Mesendoderm (in vitro differentiated cells): ENCODE measurements at regions not wholly inside any gene's neighbourhood (a gene's known extent, or its start where the extent isn't known, plus 50 kb on each side); places are given as distances from the start of the nearest gene placed in this dataset.

Experiments
- DNase-seq: peaks from one replicate; pipeline ENCODE4 v3.0.0; 2013
- H2AK5ac ChIP-seq: 2 replicates; pipeline ENCODE4 v1.6.1; 2013; ENCODE audit warnings: low read length, inconsistent platforms
- H2BK120ac ChIP-seq: 2 replicates; pipeline ENCODE4 v1.6.1; 2013; ENCODE audit warnings: low read depth, mild to moderate bottlenecking, low read length, moderate library complexity, mixed read lengths
- H2BK15ac ChIP-seq: replicated peaks from 2 replicates; pipeline ENCODE4 v1.6.1; 2013; ENCODE audit warnings: low read depth, mild to moderate bottlenecking, moderate library complexity
- H2BK5ac ChIP-seq: 2 replicates; pipeline ENCODE4 v1.6.1; 2013; ENCODE audit warnings: low read length, inconsistent platforms
- H3K18ac ChIP-seq: 2 replicates; pipeline ENCODE4 v1.6.1; 2013; ENCODE audit warnings: mild to moderate bottlenecking, low read length, mixed read lengths
- H3K23ac ChIP-seq: one replicate; pipeline ENCODE4 v1.6.1; 2013; ENCODE audit warnings: low read length
- H3K27ac ChIP-seq: 2 replicates; pipeline ENCODE4 v1.5.1; 2013; ENCODE audit warnings: low read depth, mild to moderate bottlenecking, inconsistent platforms, low read length, moderate library complexity
- H3K27me3 ChIP-seq: 2 replicates; pipeline ENCODE4 v1.6.1; 2013; ENCODE audit warnings: low read length, control low read depth, mild to moderate bottlenecking, inconsistent platforms; ENCODE audit not compliant: insufficient read depth, poor library complexity
- H3K36me3 ChIP-seq: 2 replicates; pipeline ENCODE4 v1.6.1; 2013; ENCODE audit warnings: low read length, inconsistent platforms; ENCODE audit not compliant: control insufficient read depth, insufficient read depth
- H3K4ac ChIP-seq: one replicate; pipeline ENCODE4 v1.6.1; 2013; ENCODE audit warnings: low read depth, mild to moderate bottlenecking, low read length, moderate library complexity
- H3K4me1 ChIP-seq: 2 replicates; pipeline ENCODE4 v1.6.1; 2013; ENCODE audit warnings: low read depth, low read length, inconsistent platforms; ENCODE audit not compliant: control insufficient read depth
- H3K4me2 ChIP-seq: 2 replicates; pipeline ENCODE4 v1.6.1; 2013; ENCODE audit warnings: low read length
- H3K4me3 ChIP-seq: 2 replicates; pipeline ENCODE4 v1.5.1; 2013; ENCODE audit warnings: mild to moderate bottlenecking, low read length
- H3K56ac ChIP-seq: one replicate; pipeline ENCODE4 v1.6.1; 2013; ENCODE audit warnings: low read length
- H3K79me1 ChIP-seq: 2 replicates; pipeline ENCODE4 v1.6.1; 2013; ENCODE audit warnings: low read length, inconsistent platforms
- H3K79me2 ChIP-seq: 2 replicates; pipeline ENCODE4 v1.6.1; 2013; ENCODE audit warnings: mild to moderate bottlenecking, low read length; ENCODE audit not compliant: control insufficient read depth, insufficient read depth
- H3K9ac ChIP-seq: 2 replicates; pipeline ENCODE4 v1.6.1; 2013; ENCODE audit warnings: low read length, inconsistent platforms
- H4K5ac ChIP-seq: one replicate; pipeline ENCODE4 v1.6.1; 2013; ENCODE audit warnings: low read length
- H4K8ac ChIP-seq: one replicate; pipeline ENCODE4 v1.6.1; 2013; ENCODE audit warnings: low read depth, mild to moderate bottlenecking, control low read depth, low read length, moderate library complexity
- WGBS: extraction: QIAGEN DNeasy Blood & Tissue Kit; methylation state at CpG from one replicate; pipeline ENCODE4 v1.1.7; 2013; ENCODE audit warnings: low lambda C conversion rate, missing lambda C conversion rate; ENCODE audit not compliant: insufficient coverage; ENCODE audit errors: extremely low coverage; 5-methylcytosine and 5-hydroxymethylcytosine counted together

- Histone ChIP-seq H3K79me2 (no peaks in the 10 kb centered on the region), H3K4me2 (no peak overlapping the region), H3K4me3 (no peak overlapping the region), H3K9ac (no peak overlapping the region), H2BK5ac (no peak overlapping the region), H4K8ac (no peak overlapping the region), H3K27ac (no peak overlapping the region), H2BK15ac (no peak overlapping the region), H3K27me3 (no peaks in the 10 kb centered on the region), H3K4me1 (peaks cover 2% of the 10 kb centered on the region), H3K23ac (no peak overlapping the region), H3K36me3 (no peaks in the 10 kb centered on the region), H2BK120ac (no peak overlapping the region), H3K4ac (no peak overlapping the region), H3K56ac (no peak overlapping the region), H4K5ac (no peak overlapping the region), H3K18ac (no peak overlapping the region), H2AK5ac (no peak overlapping the region), H3K79me1 (no peaks in the 10 kb centered on the region)
- DNase-seq, result no peak
- no CpG with 5 or more reads among the region's 7 CpGs for WGBS
These were observed 57.1 kb upstream of the BCL6 start for GRCh38 chr3:187802203-187802927.

DNA sequence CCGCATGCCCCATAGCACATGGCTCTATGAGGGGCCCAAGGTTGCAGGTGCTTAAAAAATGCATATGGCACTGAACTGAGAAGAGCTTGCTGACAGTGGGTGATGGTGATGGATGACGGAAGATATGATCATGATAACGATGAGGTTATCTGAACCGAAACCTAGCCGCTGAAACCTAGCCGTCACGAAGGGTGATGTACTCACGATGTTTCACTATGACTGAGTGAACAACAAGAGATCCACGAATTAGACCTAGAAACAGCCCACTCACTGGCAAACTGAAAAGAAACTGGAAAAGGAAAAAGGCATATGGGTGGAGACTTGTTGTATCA, 57.6 kb upstream of the BCL6 start:
- Histone ChIP-seq H3K23ac (no peak overlapping the region), H3K4me2 (no peak overlapping the region), H3K27ac (no peak overlapping the region), H3K9ac (no peak overlapping the region), H3K36me3 (no peaks in the 10 kb centered on the region), H3K4me1 (peaks cover 2% of the 10 kb centered on the region), H3K18ac (no peak overlapping the region), H2AK5ac (no peak overlapping the region), H3K27me3 (no peaks in the 10 kb centered on the region), H3K4ac (no peak overlapping the region), H2BK120ac (no peak overlapping the region), H4K8ac (no peak overlapping the region), H3K4me3 (no peak overlapping the region), H3K56ac (no peak overlapping the region), H3K79me1 (no peaks in the 10 kb centered on the region), H3K79me2 (no peaks in the 10 kb centered on the region), H2BK15ac (no peak overlapping the region), H4K5ac (no peak overlapping the region), H2BK5ac (no peak overlapping the region)
- WGBS, result no CpG with 5 or more reads among the region's 9 CpGs
- DNase-seq, result no peak

DNA sequence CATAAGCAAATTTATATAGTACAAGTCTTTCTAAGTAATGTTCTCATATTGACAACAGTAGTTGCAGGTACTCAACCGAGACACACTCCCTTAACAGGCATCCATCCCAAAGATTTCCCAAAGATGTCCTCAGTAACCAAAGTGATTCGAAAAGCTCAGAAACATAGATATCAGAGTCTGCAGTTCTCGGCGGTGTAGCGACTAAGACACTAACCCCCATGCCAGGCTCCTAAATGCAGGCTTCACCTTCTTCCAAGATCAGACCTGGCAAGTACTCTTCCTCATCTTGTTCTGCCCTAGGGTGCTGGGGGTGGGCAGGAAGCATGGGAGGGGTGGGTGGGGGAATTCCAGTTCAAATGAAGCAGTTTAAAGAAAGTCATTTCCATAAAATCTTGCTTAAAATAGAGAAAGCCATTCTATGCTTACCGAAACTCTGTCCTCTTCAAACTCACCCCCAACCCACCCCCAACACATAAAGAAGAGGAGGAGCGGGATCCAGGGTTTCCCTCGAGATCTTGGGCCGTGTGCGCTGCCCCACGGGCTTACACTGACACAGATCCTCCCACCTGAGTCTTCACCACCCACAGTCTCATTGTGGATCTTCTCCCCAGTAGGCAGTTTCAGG, 59.0 kb upstream of the BCL6 start:
- H3K4ac ChIP-seq, result no peak overlapping the region
- no peaks in the 10 kb centered on the region for H3K79me1 ChIP-seq
- WGBS, result no CpG with 5 or more reads among the region's 11 CpGs
- H3K36me3 ChIP-seq, result no peaks in the 10 kb centered on the region
- H3K79me2 ChIP-seq, result no peaks in the 10 kb centered on the region
- no peak overlapping the region for H2BK15ac ChIP-seq
- H2BK120ac ChIP-seq, result no peak overlapping the region
- no peak overlapping the region for H3K27ac ChIP-seq
- H4K8ac ChIP-seq, result no peak overlapping the region
- H3K23ac ChIP-seq, result no peak overlapping the region
- H3K56ac ChIP-seq, result no peak overlapping the region
- no peak overlapping the region for H3K18ac ChIP-seq
- H4K5ac ChIP-seq, result no peak overlapping the region
- no peaks in the 10 kb centered on the region for H3K4me1 ChIP-seq
- DNase-seq, result no peak
- H2BK5ac ChIP-seq, result no peak overlapping the region
- no peak overlapping the region for H3K9ac ChIP-seq
- no peak overlapping the region for H2AK5ac ChIP-seq
- no peak overlapping the region for H3K4me3 ChIP-seq
- H3K27me3 ChIP-seq, result no peaks in the 10 kb centered on the region
- H3K4me2 ChIP-seq, result no peak overlapping the region

- peak overlapping the region; percentile 31 for H3K56ac ChIP-seq
- no peak overlapping the region for H2BK15ac ChIP-seq
- H3K4ac ChIP-seq, result no peak overlapping the region
- peak; percentile 70 for DNase-seq
- H3K4me3 ChIP-seq, result no peak overlapping the region
- no peak overlapping the region for H2BK5ac ChIP-seq
- no peaks in the 10 kb centered on the region for H3K27me3 ChIP-seq
- H3K4me1 ChIP-seq, result no peaks in the 10 kb centered on the region
- no peak overlapping the region for H4K5ac ChIP-seq
- H3K79me2 ChIP-seq, result no peaks in the 10 kb centered on the region
- no peaks in the 10 kb centered on the region for H3K79me1 ChIP-seq
- no peak overlapping the region for H3K9ac ChIP-seq
- H3K18ac ChIP-seq, result no peak overlapping the region
- WGBS, result no CpG with 5 or more reads among the region's 7 CpGs
- no peak overlapping the region for H2AK5ac ChIP-seq
- no peak overlapping the region for H3K23ac ChIP-seq
- no peak overlapping the region for H3K4me2 ChIP-seq
- H3K36me3 ChIP-seq, result no peaks in the 10 kb centered on the region
- H4K8ac ChIP-seq, result no peak overlapping the region
- no peak overlapping the region for H3K27ac ChIP-seq
- no peak overlapping the region for H2BK120ac ChIP-seq
These were observed 59.5 kb upstream of the BCL6 start for GRCh38 chr3:187804745-187805121.

- H3K18ac ChIP-seq, result no peak overlapping the region
- WGBS, result no CpG with 5 or more reads among the region's 5 CpGs
- H3K4me3 ChIP-seq, result no peak overlapping the region
- H3K56ac ChIP-seq, result no peak overlapping the region
- H2BK5ac ChIP-seq, result no peak overlapping the region
- no peak overlapping the region for H4K8ac ChIP-seq
- no peaks in the 10 kb centered on the region for H3K4me1 ChIP-seq
- no peaks in the 10 kb centered on the region for H3K27me3 ChIP-seq
- H2BK120ac ChIP-seq, result no peak overlapping the region
- no peak overlapping the region for H2BK15ac ChIP-seq
- no peak for DNase-seq
- no peak overlapping the region for H4K5ac ChIP-seq
- no peak overlapping the region for H3K23ac ChIP-seq
- H2AK5ac ChIP-seq, result no peak overlapping the region
- no peak overlapping the region for H3K9ac ChIP-seq
- no peak overlapping the region for H3K4ac ChIP-seq
- H3K4me2 ChIP-seq, result no peak overlapping the region
- H3K27ac ChIP-seq, result no peak overlapping the region
- no peaks in the 10 kb centered on the region for H3K36me3 ChIP-seq
- no peaks in the 10 kb centered on the region for H3K79me2 ChIP-seq
- H3K79me1 ChIP-seq, result no peaks in the 10 kb centered on the region
These were observed 60.5 kb upstream of the BCL6 start for GRCh38 chr3:187805774-187806173.
